Activated naive CD8-positive, alpha-beta T cell treated with anti-CD3 and anti-CD28 coated beads, Interleukin-2, amount 50 U/mL, for 16 hours (primary cell): ENCODE measurements at regions not wholly inside any gene's neighbourhood (a gene's known extent, or its start where the extent isn't known, plus 50 kb on each side); places are given as distances from the start of the nearest gene placed in this dataset.

ENCODE experiments used
- DNase-seq: peaks from one replicate; pipeline ENCODE4 v3.0.0-alpha.2; 2020; ENCODE audit warnings: low read depth, low spot score

DNA sequence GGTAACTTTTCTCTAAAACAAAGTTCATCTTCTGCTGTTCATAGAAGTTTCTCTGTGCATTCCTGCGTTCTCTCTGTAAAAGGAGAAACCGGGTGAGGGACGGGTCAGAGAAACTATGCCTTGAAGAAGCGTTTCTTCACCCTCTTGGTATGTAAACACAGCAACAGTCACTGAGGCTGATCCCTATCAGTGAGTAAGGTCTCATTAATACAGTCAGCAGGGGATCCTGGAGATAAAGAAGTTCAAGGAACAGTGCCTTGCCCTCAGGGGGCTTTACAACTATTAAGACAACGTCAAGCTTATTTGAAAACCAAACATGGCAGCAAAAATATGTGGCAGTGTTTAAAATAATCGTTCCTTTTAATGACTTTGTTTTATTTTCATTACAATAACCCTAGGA, 202.9 kb upstream of the IL12B start:
- no peak for DNase-seq

GRCh38 chr5:159536166-159536565, 205.9 kb upstream of the IL12B start:
- no peak for DNase-seq

DNA sequence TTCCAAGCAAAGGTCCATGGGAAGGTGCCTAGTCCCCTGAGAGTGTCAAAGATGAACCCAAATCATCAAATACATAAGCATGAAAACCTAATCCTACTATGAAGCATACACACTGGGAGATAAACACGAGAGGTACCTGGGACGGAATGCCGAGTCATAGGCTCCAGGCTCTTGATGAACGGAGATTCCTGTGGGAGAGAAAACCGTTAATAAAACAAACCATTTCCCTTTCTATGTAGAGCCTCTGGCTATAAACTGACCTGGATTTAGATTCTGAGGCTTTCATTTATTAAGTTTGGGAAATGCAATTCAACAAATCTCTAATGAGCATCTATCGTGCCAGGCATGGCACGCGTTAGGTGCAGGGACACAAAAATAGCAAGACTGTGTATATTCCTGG, 206.4 kb upstream of the IL12B start:
- no peak for DNase-seq

GRCh38 chr5:159539678-159540077, 209.4 kb upstream of the IL12B start:
- DNase-seq = no peak

GRCh38 chr5:159543326-159543725, 213.0 kb upstream of the IL12B start:
- no peak for DNase-seq

DNA sequence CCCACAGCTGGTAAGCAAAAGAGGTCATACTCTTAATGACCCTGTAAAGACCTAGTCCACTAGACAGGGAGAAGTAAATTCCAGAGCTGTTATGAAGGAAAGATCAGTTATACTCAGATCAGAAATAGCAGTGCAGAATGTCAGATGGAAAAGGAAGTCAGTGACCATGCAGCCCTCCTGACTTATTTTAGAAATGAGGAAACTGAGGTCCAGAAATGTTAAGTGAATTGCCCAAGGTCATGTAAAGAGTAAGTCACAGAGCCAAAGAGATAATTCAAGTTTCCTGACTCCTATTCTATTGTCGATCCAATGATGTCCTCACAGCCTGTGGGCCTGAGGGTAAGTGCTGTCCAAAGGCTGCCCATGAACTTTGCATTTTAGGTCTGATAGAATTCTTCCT, 214.9 kb upstream of the IL12B start:
- no peak for DNase-seq

GRCh38 chr5:159547466-159548195, 217.3 kb upstream of the IL12B start:
- no peak for DNase-seq

- no peak for DNase-seq
Observed at GRCh38 chr5:159548517-159548916, 218.2 kb upstream of the IL12B start.

DNA sequence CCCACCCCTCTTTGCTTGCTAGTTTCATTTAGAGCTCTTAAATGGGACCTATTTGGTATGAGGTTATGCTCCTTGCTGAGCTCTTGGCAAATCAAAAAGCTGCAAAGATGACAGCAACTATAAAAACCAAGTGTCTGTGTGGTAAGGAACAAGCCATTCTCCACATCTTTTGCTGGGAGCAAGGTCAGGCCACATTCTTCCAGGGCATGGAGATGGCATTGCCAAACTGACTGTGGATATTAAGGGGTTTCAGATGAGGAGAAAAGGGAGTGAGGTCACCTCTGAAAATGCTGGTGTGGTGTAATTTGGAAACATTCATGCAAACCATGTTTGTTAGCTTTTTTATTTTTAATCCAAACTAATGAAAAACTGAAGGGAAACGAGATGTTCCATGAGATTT, 218.8 kb upstream of the IL12B start:
- DNase-seq = no peak

DNA sequence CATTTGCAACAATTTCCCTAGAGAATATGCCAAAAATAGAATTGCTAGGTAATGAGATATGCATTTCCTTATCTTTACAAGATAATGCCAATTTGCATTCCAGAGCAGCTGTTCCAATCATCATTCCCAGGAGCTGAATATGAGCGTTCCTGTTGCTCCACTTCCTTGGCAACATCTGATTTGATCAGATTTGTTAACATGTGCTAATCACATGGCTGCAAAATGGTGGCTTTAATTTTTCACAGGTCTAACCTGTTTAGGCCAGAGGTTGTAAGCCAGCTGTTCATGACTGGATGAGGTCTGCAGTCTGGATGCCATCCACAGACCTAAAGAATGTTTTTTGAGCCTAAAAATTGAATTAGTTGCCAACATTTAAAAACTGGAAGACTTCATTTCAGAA, 220.7 kb upstream of the IL12B start:
- DNase-seq = no peak

DNA sequence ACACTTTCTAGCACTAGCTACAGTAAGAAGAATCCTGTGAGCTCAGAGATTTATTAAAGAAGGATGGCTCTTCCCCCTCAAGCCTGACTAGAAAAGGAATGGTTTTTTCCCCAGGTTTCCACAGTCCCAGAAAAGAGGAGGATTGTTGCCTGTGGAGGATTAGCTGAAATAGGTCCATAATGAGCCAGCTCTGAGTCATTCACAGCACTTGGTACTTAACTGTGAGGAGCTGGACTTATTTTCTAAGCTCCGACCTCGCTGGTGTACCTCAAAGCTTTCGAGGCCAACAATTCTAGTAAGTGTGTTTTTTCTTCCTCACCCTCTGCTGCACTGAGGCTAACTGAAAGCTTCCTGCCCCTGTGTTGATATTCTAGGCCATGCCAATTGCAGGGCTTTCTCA, 222.5 kb upstream of the IL12B start:
- no peak for DNase-seq

GRCh38 chr5:159553792-159554191, 223.5 kb upstream of the IL12B start:
- DNase-seq = no peak

GRCh38 chr5:159555084-159555483, 224.8 kb upstream of the IL12B start:
- no peak for DNase-seq

- no peak for DNase-seq
Observed at GRCh38 chr5:159559337-159559736, 229.1 kb upstream of the IL12B start.

- no peak for DNase-seq
Observed at GRCh38 chr5:159560088-159560487, 229.8 kb upstream of the IL12B start.

DNA sequence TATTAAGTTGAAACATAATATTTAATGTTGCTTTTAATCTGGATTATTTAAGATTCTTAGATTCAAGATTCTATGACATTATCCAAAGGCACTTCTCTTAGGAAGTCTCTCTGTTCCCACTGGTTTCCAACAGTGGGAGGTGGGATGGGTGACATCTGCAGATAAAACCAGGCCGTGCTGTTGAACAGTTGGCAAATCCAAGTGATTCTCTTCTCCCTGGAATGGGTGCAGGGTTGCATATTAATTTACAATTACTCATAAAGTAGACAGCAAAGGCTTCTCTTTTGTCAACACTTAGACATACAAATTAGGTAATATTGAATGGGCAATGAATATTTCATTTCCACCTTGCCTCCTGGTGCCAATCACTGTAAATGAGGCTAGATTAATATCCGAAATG, 233.7 kb upstream of the IL12B start:
- no peak for DNase-seq

DNA sequence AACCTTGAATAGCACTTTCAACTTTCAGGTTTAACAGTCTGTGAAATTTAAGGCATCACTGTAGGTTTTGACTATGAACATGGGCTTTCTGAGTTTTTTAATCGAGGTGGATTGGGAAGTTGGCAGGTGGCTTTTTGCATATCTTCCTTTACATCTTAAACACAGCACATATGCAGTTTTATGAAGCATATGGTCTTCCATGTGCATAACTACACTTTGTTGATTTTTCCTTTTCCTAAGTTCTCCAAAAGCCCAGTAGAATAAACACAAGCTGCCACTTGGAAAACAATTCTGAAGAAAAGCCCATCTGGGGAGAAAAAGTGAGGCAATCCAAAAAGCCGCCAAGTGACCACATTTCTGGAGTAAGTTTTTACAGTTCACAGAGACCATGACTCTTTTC, 236.5 kb upstream of the IL12B start:
- DNase-seq = no peak

DNA sequence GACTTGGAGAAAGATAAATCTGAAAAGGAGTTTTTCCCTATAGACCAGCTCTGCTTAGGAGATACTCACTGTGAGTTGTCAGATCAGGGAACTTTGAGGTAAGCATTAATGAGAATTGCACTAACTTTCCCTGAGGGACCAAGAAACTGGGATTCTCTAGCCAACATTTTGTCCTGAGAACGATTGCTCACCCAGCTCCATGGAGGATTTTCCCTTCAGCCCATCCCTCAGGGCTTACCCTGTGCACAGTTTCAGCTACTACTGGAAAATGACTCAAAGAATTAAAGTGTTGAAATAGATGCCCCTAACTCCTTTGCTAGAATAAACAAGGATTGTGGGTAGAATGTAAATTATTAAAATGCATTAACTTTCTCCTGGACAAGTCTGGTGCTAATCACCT, 237.2 kb upstream of the IL12B start:
- DNase-seq = no peak

GRCh38 chr5:159571501-159572244, 241.4 kb upstream of the IL12B start:
- DNase-seq = no peak

- DNase-seq = no peak
Observed at GRCh38 chr5:159576902-159577301, 246.6 kb upstream of the IL12B start.

DNA sequence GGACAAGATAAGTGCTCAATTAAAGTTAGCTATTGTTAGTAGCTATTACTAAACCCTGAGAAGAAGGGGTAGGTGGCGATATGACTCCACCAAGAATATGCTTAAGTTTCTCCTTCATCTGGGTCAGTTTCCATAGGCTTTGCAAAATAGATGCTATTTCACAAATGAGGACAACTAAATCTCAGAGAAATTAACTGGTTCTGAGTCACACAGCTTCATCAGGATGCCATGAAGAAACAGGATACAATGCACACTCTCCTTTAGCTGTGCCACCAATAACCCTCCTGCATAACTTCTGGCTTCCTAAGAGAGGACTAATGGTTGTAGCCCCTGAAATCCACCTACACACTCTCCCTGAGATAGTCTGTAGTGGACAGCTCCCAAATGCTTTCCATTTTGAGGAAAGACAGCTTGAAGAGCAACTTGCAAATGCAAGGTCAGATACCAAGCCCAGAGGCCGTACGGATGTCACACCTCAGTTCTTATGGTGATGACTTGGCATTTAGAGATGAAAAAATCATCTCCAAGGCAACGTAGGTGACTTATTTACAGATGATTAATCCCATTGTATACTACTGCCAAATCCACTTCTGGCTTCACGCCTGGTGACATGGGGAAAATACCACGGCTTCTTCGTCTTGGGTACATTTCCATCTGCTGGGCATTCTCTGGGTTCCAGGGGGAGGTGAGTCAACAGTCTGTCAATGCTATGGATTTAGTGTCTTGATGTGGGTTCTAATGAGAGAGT, 251.4 kb upstream of the IL12B start:
- DNase-seq = no peak

DNA sequence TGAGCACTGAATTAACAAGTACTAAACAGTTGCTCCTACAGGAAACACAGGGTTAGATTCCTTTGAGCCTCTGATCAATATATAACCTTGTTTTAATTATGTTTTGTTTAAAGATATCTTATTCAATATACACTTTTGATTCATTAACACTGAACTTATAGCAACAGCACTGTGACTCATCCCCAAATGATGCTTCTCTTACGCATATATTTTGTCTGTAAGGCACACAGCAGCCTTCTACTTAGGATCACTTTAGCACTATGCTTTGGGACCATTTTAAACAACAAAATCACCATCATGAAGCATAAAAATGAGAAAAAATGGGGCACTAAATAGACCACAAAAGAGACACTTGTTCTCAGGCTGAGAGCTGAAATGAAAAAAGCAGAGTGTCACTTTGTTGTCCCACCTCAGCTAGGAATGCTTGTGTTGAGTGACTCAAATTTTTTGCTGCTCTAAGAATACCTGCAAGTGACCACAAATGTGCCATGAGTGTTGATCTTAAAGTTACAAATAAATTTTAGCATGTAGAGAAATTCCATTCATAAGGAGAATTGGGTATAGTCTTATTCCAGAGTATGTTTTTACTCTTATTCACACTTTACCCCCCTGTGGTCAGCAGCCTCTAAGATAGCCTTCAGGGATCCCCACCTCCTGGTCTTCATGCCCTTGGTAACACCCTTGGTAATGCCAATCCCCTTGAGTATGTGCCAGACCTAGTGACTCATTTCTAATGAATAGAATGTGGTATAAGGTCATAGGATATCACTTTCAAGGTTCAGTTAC, 252.7 kb upstream of the IL12B start:
- no peak for DNase-seq
